ENCODE measurements at regions not wholly inside any gene's neighbourhood (a gene's known extent, or its start where the extent isn't known, plus 50 kb on each side); places are given as distances from the start of the nearest gene placed in this dataset.

DNA sequence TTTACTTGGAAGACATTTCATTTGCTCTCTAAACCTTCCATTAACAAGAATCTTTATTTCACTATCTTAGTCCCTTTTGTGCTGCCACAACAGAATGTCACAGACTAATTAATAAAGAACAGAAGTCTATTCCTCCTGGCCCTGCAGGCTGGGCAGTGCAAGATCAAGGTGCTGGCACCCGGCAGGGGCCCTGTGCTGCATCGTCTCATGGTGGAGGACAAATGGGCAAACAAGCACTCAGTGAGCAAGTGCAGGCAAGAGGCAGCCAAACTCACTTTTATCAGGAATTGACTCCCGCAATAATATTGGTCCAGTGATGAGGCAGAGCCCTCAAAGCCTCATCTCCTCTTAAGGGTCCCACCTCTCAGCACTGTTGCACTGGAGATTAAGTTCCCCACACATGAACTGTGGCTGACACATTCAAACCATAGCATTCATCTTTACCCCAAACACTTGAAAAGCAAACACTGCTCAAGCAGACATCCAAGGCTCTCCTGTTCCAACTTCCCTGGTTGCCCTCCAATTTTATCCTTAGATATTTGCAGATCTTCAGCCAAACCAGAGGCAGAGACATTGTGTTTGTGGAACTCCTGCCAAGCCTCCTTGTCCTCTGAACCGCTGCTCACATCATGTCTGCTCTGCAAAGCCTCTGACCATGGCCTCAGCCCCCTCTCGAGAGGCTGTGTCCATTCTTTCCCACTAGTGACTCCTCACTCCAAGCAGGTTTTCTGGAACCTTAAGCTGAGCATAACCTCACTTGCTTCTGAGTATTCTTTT lies 404.4 kb upstream of the SOX11 start:
- no peak for DNase-seq
- no peaks in the 10 kb centered on the region for H3K36me3 ChIP-seq
- H3K27ac ChIP-seq (replicated peaks): no peak overlapping the region
- H3K4me3 ChIP-seq: no peak overlapping the region
- TF ChIP-seq, protein P1, sequence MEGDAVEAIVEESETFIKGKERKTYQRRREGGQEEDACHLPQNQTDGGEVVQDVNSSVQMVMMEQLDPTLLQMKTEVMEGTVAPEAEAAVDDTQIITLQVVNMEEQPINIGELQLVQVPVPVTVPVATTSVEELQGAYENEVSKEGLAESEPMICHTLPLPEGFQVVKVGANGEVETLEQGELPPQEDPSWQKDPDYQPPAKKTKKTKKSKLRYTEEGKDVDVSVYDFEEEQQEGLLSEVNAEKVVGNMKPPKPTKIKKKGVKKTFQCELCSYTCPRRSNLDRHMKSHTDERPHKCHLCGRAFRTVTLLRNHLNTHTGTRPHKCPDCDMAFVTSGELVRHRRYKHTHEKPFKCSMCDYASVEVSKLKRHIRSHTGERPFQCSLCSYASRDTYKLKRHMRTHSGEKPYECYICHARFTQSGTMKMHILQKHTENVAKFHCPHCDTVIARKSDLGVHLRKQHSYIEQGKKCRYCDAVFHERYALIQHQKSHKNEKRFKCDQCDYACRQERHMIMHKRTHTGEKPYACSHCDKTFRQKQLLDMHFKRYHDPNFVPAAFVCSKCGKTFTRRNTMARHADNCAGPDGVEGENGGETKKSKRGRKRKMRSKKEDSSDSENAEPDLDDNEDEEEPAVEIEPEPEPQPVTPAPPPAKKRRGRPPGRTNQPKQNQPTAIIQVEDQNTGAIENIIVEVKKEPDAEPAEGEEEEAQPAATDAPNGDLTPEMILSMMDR (IDR thresholded peaks at IDR 0.05; ENCODE audit: borderline replicate concordance): no peak
- H3K27me3 ChIP-seq (ENCODE audit: low read depth): peaks cover 11% of the 10 kb centered on the region
- no peaks in the 10 kb centered on the region for H3K4me1 ChIP-seq
- no peaks in the 10 kb centered on the region for H3K9me3 ChIP-seq (replicated peaks)
- intact Hi-C loops (cut with micrococcal nuclease): no loop called here

DNA sequence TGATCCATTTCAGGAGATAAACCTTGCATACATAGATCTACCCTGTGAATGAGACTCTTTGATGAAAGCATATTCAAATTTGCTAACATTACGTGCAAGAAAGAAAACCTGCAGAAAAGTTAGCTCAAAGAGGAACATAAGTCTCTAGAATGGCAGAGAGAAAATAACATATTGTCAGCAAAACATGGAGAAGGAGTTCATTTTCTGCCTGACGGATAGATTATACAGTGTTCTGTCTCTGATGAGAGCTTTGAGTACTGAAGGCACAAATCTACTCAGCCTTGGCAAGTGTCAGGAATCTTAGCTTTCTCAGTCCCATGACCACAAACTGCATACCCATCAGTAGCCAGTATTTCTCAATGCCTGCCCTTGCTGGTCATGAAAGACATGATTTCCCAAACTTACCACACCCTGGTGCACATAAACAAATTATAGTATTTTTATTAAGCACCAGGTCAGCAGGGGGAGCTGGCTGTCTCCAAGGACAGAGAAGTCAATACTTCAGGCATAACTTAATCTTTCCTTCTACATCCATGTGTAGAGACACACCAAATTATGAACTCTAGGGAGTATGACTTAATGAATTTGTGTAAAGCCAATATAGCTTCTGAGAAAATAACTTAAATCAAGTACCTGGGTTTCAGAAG lies 401.2 kb upstream of the SOX11 start:
- Histone ChIP-seq H3K27ac (replicated peaks) (no peak overlapping the region), H3K4me1 (no peaks in the 10 kb centered on the region), H3K9me3 (replicated peaks) (no peaks in the 10 kb centered on the region), H3K4me3 (no peak overlapping the region), H3K27me3 (ENCODE audit: low read depth) (peaks cover 25% of the 10 kb centered on the region), H3K36me3 (no peaks in the 10 kb centered on the region)
- no peak for DNase-seq
- intact Hi-C loops (cut with micrococcal nuclease): no loop called here
- TF ChIP-seq, protein P1 (IDR thresholded peaks at IDR 0.05; ENCODE audit: borderline replicate concordance): no peak

DNA sequence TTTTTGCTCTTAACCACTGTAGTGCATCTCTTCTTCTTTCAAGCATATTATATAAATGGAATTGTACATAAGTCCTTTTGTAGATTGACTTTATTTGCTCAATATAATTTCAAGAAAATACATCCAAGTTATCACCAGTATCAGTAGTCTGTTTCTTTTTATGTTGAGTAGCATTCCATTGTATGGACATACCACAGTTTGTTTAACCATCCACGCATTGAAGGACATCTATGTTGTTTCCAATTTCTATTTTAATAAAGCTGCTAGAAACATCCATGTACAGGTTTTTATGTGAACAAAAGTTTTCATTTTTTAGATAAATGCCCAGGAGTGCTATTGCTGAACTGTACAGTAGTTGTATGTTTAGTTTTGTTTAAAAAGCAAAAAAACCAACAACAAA lies 387.5 kb upstream of the SOX11 start:
- no peaks in the 10 kb centered on the region for H3K4me1 ChIP-seq
- H3K4me3 ChIP-seq: no peak overlapping the region
- H3K27ac ChIP-seq (replicated peaks): no peak overlapping the region
- DNase-seq: no peak
- TF ChIP-seq, protein P1 (IDR thresholded peaks at IDR 0.05; ENCODE audit: borderline replicate concordance): no peak
- no peaks in the 10 kb centered on the region for H3K36me3 ChIP-seq
- H3K27me3 ChIP-seq (ENCODE audit: low read depth): peaks cover 8% of the 10 kb centered on the region
- intact Hi-C loops (cut with micrococcal nuclease): no loop called here
- H3K9me3 ChIP-seq (replicated peaks): peaks cover 13% of the 10 kb centered on the region

DNA sequence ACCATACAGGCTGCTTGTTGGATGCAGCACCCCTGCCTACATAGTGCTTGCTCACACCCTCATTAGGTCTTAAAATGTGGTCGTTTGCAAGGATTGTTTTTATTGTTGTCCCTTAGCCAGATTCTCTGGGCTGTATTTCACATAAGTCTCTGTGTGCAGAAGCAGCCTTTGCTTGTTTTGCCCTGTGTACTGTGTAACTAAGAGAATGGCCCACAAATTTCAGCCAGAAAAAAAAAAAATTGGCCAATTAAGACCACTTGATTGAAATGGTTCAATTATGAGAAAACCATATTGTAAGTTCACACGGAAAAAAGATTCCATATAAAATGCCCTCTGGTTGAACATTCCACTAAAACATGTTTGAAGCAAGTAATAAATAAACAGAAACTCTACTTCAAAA lies 377.1 kb upstream of the SOX11 start:
- peaks cover 31% of the 10 kb centered on the region for H3K27me3 ChIP-seq (ENCODE audit: low read depth)
- no peak overlapping the region for H3K27ac ChIP-seq (replicated peaks)
- peaks cover 4% of the 10 kb centered on the region for H3K9me3 ChIP-seq (replicated peaks)
- H3K4me1 ChIP-seq: no peaks in the 10 kb centered on the region
- H3K36me3 ChIP-seq: no peaks in the 10 kb centered on the region
- no peak for DNase-seq
- no peak overlapping the region for H3K4me3 ChIP-seq
- intact Hi-C loops (cut with micrococcal nuclease): no loop called here
- TF ChIP-seq, protein P1 (IDR thresholded peaks at IDR 0.05; ENCODE audit: borderline replicate concordance): no peak

DNA sequence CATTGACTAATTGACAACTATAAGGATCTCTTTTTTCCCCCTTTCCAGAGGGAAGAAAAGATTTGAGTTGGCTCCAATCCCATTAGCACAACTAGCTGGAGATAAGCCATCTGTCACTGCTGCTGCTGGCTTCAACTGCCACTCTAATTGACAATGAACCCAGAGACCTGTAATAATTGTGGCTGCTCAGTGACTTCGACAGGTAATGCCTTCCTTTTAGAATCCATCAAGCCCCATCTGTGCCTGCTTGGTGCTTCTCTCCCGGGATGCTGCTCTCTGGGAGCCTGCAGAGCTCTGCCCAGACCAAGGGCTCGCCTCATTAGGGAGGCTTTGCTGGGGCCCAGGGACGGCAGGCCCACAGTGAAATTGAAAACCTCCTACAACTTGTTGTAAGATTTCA lies 376.7 kb upstream of the SOX11 start:
- Histone ChIP-seq H3K4me3 (no peak overlapping the region), H3K36me3 (no peaks in the 10 kb centered on the region), H3K4me1 (no peaks in the 10 kb centered on the region), H3K27me3 (ENCODE audit: low read depth) (peaks cover 31% of the 10 kb centered on the region), H3K27ac (replicated peaks) (no peak overlapping the region), H3K9me3 (replicated peaks) (peaks cover under 1% of the 10 kb centered on the region)
- intact Hi-C loops (cut with micrococcal nuclease): no loop called here
- TF ChIP-seq, protein P1 (IDR thresholded peaks at IDR 0.05; ENCODE audit: borderline replicate concordance): no peak
- no peak for DNase-seq

Measured in left ventricle myocardium inferior (tissue), 1 donor.